ENCODE measurements at regions not wholly inside any gene's neighbourhood (a gene's known extent, or its start where the extent isn't known, plus 50 kb on each side); places are given as distances from the start of the nearest gene placed in this dataset.

DNA sequence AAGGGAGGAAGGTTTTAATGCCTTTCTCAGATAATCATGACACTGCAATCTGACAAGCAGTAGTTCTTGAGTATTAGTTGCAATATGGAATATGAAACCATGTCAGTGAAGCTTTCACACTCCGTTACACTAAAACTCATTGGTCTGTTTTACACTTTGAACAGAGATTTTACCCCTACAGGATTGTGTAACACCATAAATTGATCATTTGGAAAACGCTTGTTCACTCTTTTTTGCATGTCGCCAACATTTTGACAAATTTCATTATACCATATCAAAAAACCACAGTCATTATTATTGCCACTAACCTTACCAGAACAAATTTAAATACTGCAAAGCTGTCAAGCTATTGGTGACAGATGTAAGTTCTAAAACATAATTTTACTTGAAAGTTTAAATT, 404.8 kb upstream of the THBS1 start:
- H3K27me3 ChIP-seq: no peaks in the 10 kb centered on the region
- WGBS, 2 donors: 90 to 96% methylated on average over 3 of the region's 3 CpGs

GRCh38 chr15:39177561-39177960, 403.3 kb upstream of the THBS1 start:
- DNase-seq (no peak), ATAC-seq (ENCODE audit: low FRiP score in 2 of 2) (no peak)
- Histone ChIP-seq H3K36me3 (no peaks in the 10 kb centered on the region), H3K4me1 (peaks cover 0 to 3% (median under 1%) of the 10 kb centered on the region in 4 donors), H3K27ac (no peak overlapping the region), H3K27me3 (no peaks in the 10 kb centered on the region), H3K4me3 (no peak overlapping the region), H3K9me3 (no peaks in the 10 kb centered on the region)
- WGBS, 2 donors: 87 to 90% methylated on average over 4 of the region's 4 CpGs
- TF ChIP-seq POLR2A (IDR thresholded peaks at IDR 0.05): no peak
- TF ChIP-seq, protein P1, sequence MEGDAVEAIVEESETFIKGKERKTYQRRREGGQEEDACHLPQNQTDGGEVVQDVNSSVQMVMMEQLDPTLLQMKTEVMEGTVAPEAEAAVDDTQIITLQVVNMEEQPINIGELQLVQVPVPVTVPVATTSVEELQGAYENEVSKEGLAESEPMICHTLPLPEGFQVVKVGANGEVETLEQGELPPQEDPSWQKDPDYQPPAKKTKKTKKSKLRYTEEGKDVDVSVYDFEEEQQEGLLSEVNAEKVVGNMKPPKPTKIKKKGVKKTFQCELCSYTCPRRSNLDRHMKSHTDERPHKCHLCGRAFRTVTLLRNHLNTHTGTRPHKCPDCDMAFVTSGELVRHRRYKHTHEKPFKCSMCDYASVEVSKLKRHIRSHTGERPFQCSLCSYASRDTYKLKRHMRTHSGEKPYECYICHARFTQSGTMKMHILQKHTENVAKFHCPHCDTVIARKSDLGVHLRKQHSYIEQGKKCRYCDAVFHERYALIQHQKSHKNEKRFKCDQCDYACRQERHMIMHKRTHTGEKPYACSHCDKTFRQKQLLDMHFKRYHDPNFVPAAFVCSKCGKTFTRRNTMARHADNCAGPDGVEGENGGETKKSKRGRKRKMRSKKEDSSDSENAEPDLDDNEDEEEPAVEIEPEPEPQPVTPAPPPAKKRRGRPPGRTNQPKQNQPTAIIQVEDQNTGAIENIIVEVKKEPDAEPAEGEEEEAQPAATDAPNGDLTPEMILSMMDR (IDR thresholded peaks at IDR 0.05): no peak
- no peak for TF ChIP-seq EP300 (IDR thresholded peaks at IDR 0.05)

More for the DNA sequence above, 404.8 kb upstream of the THBS1 start:
- no peak for ATAC-seq (ENCODE audit: low FRiP score in 2 of 2)
- H3K27ac ChIP-seq: no peak overlapping the region
- no peak overlapping the region for H3K4me3 ChIP-seq
- peaks cover 2 to 10% (median 6%) of the 10 kb centered on the region in 4 donors for H3K4me1 ChIP-seq
- H3K9me3 ChIP-seq: no peaks in the 10 kb centered on the region
- DNase-seq: no peak
- no peak for TF ChIP-seq POLR2AphosphoS5 (IDR thresholded peaks at IDR 0.05)
- TF ChIP-seq, protein P1 (IDR thresholded peaks at IDR 0.05): no peak
- TF ChIP-seq EP300 (IDR thresholded peaks at IDR 0.05): no peak
- TF ChIP-seq POLR2A (IDR thresholded peaks at IDR 0.05): no peak
- no peaks in the 10 kb centered on the region for H3K36me3 ChIP-seq

DNA sequence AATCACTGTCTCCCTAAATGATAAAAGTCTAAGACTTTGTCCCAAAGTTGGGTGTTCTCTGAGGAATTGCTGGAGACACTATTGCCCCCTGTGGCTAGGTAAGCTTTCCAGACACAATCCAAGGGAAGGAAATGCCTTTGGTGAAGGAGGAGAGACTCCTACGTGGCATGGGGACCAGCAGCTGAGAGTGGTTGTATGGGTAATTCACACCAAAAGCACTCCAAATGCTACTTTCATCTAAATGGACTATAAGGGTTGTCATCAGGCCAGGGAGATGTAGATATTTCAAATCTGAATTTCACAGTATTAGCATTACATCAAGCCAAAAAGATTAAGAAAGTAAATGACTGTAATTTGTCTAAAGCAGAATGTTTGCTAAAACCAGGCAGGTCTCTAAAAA, 400.8 kb upstream of the THBS1 start:
- H3K9me3 ChIP-seq: no peaks in the 10 kb centered on the region
- DNase-seq: no peak

GRCh38 chr15:39180483-39180933, 400.4 kb upstream of the THBS1 start:
- TF ChIP-seq, protein P1 (IDR thresholded peaks at IDR 0.05): no peak
- TF ChIP-seq POLR2AphosphoS5 (IDR thresholded peaks at IDR 0.05): no peak
- Histone ChIP-seq H3K27me3 (no peaks in the 10 kb centered on the region), H3K9me3 (no peaks in the 10 kb centered on the region), H3K36me3 (no peaks in the 10 kb centered on the region), H3K27ac (no peak overlapping the region), H3K4me1 (no peaks in the 10 kb centered on the region), H3K4me3 (no peak overlapping the region)
- ATAC-seq (ENCODE audit: low FRiP score in 2 of 2) (no peak), DNase-seq (no peak)

More for the DNA sequence above, 400.8 kb upstream of the THBS1 start:
- no peak for ATAC-seq (ENCODE audit: low FRiP score in 2 of 2)
- H3K4me3 ChIP-seq: no peak overlapping the region
- WGBS, 2 donors: 56% methylated on average over 1 of the region's 1 CpG
- no peaks in the 10 kb centered on the region for H3K36me3 ChIP-seq
- no peaks in the 10 kb centered on the region for H3K27me3 ChIP-seq
- no peaks in the 10 kb centered on the region for H3K4me1 ChIP-seq
- H3K27ac ChIP-seq: no peak overlapping the region
- TF ChIP-seq, protein P1 (IDR thresholded peaks at IDR 0.05): no peak
- TF ChIP-seq POLR2A (IDR thresholded peaks at IDR 0.05): no peak
- TF ChIP-seq POLR2AphosphoS5 (IDR thresholded peaks at IDR 0.05): no peak
- TF ChIP-seq EP300 (IDR thresholded peaks at IDR 0.05): no peak

DNA sequence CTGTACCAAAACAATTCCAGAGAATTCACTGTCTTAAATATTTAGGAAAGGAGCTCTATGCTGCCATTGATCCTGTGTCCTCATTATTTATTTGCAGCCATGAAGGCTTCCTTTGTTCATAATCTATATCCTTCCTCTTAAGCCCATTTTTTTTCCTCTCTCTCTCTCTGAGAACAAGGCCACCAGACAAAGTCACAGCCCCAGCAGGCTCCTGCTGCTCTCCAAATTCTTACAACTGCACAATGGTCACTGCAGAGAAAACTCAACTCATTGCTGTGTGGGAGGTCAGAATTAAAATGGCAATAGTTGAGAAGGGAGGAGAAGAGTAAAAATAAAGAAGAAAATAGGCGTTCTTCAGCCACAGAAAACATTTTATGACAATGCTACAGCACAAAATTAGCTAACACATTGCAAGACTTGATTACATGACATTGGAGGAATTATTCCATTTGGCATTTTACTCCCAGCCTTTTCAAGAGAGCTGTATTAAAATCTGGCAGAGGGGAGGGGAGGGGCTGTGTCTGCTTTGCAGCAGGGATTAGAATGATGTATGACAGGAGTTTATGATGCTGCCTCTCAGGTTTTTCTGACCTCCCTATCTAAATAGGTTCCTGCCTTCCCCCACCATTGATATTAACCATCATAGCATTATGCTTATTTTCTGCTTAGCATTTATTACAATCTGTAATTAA, 399.7 kb upstream of the THBS1 start:
- H3K27ac ChIP-seq: no peak overlapping the region
- no peaks in the 10 kb centered on the region for H3K36me3 ChIP-seq
- no peaks in the 10 kb centered on the region for H3K9me3 ChIP-seq
- H3K27me3 ChIP-seq: no peaks in the 10 kb centered on the region
- ATAC-seq (ENCODE audit: low FRiP score in 2 of 2): no peak
- WGBS, 2 donors: 57 to 59% methylated on average over 1 of the region's 1 CpG
- H3K4me1 ChIP-seq: no peaks in the 10 kb centered on the region
- no peak overlapping the region for H3K4me3 ChIP-seq
- no peak for DNase-seq
- TF ChIP-seq EP300 (IDR thresholded peaks at IDR 0.05): no peak
- no peak for TF ChIP-seq POLR2AphosphoS5 (IDR thresholded peaks at IDR 0.05)
- TF ChIP-seq, protein P1 (IDR thresholded peaks at IDR 0.05): no peak
- TF ChIP-seq POLR2A (IDR thresholded peaks at IDR 0.05): no peak
